Liver (tissue), 8 donors: ENCODE measurements at regions not wholly inside any gene's neighbourhood (a gene's known extent, or its start where the extent isn't known, plus 50 kb on each side); places are given as distances from the start of the nearest gene placed in this dataset.

Experiments used
- DNase-seq: peaks from one replicate; pipeline ENCODE4 v3.0.0-alpha.2; 2017; ENCODE audit warnings: low spot score
- H3K27ac ChIP-seq, 2 donors: one replicate each; pipeline ENCODE4 v1.7.0; 2013; ENCODE audit warnings: inconsistent platforms in 2 of 2, low read length in 2 of 2, control low read depth in 1 of 2, low read depth in 1 of 2, mild to moderate bottlenecking in 1 of 2
- H3K27me3 ChIP-seq, 4 donors: one replicate each; pipeline versions ENCODE4 v1.6.1 to v1.7.0; 2013; ENCODE audit warnings: low read length in 3 of 4, inconsistent platforms in 1 of 4, mild to moderate bottlenecking in 1 of 4, moderate library complexity in 1 of 4; ENCODE audit not compliant: control insufficient read depth in 4 of 4, insufficient read depth in 4 of 4
- H3K36me3 ChIP-seq, 4 donors: one replicate each; pipeline versions ENCODE4 v1.6.1 to v1.7.0; 2013; ENCODE audit warnings: low read length in 3 of 4, mild to moderate bottlenecking in 3 of 4, low read depth in 1 of 4, moderate library complexity in 1 of 4; ENCODE audit not compliant: control insufficient read depth in 4 of 4, insufficient read depth in 3 of 4
- H3K4me1 ChIP-seq, 4 donors: one replicate each; pipeline versions ENCODE4 v1.6.1 to v1.7.0; 2013; ENCODE audit warnings: low read length in 3 of 4, mild to moderate bottlenecking in 3 of 4, moderate library complexity in 1 of 4; ENCODE audit not compliant: control insufficient read depth in 4 of 4, insufficient read depth in 4 of 4
- H3K4me3 ChIP-seq, 3 donors: one replicate each; pipeline versions ENCODE4 v1.6.1 to v1.7.0; 2013; ENCODE audit warnings: low read length in 3 of 3, control low read depth in 1 of 3, low read depth in 1 of 3, mild to moderate bottlenecking in 1 of 3
- H3K9ac ChIP-seq, 2 donors: one replicate each; pipeline ENCODE4 v1.7.0; 2013; ENCODE audit warnings: low read length in 2 of 2, mild to moderate bottlenecking in 2 of 2, moderate library complexity in 2 of 2, control low read depth in 1 of 2, low read depth in 1 of 2
- H3K9me3 ChIP-seq, 4 donors: one replicate each; pipeline versions ENCODE4 v1.6.1 to v1.7.0; 2013; ENCODE audit warnings: low read length in 3 of 4; ENCODE audit not compliant: control insufficient read depth in 4 of 4
- EGR1 ChIP-seq, 2 donors: IDR thresholded peaks; 2 replicates each; pipeline ENCODE4 v1.6.1; 2016 to 2018; ENCODE audit warnings: antibody characterized with exemption in 2 of 2, low read depth in 2 of 2
- FOXA1 ChIP-seq: IDR thresholded peaks from 2 replicates; pipeline ENCODE4 v1.6.1; 2016; ENCODE audit warnings: antibody characterized with exemption
- FOXA2 ChIP-seq: IDR thresholded peaks from 2 replicates; pipeline ENCODE4 v1.6.1; 2016; ENCODE audit warnings: antibody characterized with exemption
- GABPA ChIP-seq, 2 donors: IDR thresholded peaks in 1 of 2; conservative IDR thresholded peaks in 1 of 2; 2 replicates each; pipeline ENCODE4 v1.6.1; 2016; ENCODE audit warnings: antibody characterized with exemption in 2 of 2, mild to moderate bottlenecking in 1 of 2, moderate library complexity in 1 of 2
- RAD21 ChIP-seq, 2 donors: IDR thresholded peaks; 2 replicates each; pipeline ENCODE4 v1.6.1; 2016; ENCODE audit warnings: antibody characterized with exemption in 2 of 2, mild to moderate bottlenecking in 2 of 2
- RXRA ChIP-seq, 2 donors: IDR thresholded peaks; 2 replicates each; pipeline ENCODE4 v1.6.1; 2017 to 2018; ENCODE audit warnings: antibody characterized with exemption in 2 of 2, mild to moderate bottlenecking in 1 of 2
- SP1 ChIP-seq: IDR thresholded peaks from 2 replicates; pipeline ENCODE4 v1.6.1; 2018; ENCODE audit warnings: antibody characterized with exemption, mild to moderate bottlenecking
- TAF1 ChIP-seq: conservative IDR thresholded peaks from 2 replicates; pipeline ENCODE4 v1.6.1; 2016; ENCODE audit warnings: antibody characterized with exemption, mild to moderate bottlenecking
- YY1 ChIP-seq: IDR thresholded peaks from 2 replicates; pipeline ENCODE4 v1.6.1; 2016; ENCODE audit warnings: antibody characterized with exemption, mild to moderate bottlenecking
- WGBS: extraction: QIAGEN DNeasy Blood & Tissue Kit; methylation state at CpG from one replicate; pipeline ENCODE4 v1.1.7; 2013; 5-methylcytosine and 5-hydroxymethylcytosine counted together
- TF ChIP-seq, protein P1 (sequence below): IDR thresholded peaks from 2 replicates; pipeline ENCODE4 v1.6.1; 2016; ENCODE audit warnings: antibody characterized with exemption
- TF ChIP-seq, protein P2 (sequence below): IDR thresholded peaks from 2 replicates; pipeline ENCODE4 v1.6.1; 2016; ENCODE audit warnings: antibody characterized with exemption
- TF ChIP-seq, protein P3 (sequence below): fragments of 150-350 bp; IDR thresholded peaks from 2 replicates; pipeline ENCODE4 v1.5.1; 2017; ENCODE audit warnings: improper control_type of control experiment, low read depth, low read length; ENCODE audit not compliant: missing input control
- TF ChIP-seq, protein P4 (sequence below): IDR thresholded peaks from 2 replicates; pipeline ENCODE4 v1.6.1; 2016; ENCODE audit warnings: antibody characterized with exemption
- donor health status: healthy.
- donor health status: healthy.
- donor health status: healthy.
- donor health status: healthy.
- donor health status: healthy.

DNA sequence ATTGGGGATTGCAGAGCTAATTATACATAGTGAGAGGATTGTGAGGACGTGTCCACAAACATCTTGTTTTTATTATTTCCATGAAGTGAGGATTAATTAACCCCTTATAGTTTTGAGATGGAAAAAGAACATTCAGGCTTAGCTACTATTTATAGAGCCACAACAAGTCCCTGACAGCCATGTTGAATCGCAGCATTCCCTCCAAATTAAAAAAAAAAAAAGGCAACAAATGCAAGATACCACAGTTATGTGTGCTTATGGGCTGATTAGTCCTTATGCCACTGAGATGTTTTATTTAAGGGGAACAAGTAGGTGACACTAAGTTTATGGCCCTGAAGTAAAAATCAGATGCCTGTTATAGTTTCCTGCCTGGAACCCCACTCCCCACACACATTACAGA lies 350.3 kb downstream of the GPAM start:
- TF ChIP-seq, protein P1, sequence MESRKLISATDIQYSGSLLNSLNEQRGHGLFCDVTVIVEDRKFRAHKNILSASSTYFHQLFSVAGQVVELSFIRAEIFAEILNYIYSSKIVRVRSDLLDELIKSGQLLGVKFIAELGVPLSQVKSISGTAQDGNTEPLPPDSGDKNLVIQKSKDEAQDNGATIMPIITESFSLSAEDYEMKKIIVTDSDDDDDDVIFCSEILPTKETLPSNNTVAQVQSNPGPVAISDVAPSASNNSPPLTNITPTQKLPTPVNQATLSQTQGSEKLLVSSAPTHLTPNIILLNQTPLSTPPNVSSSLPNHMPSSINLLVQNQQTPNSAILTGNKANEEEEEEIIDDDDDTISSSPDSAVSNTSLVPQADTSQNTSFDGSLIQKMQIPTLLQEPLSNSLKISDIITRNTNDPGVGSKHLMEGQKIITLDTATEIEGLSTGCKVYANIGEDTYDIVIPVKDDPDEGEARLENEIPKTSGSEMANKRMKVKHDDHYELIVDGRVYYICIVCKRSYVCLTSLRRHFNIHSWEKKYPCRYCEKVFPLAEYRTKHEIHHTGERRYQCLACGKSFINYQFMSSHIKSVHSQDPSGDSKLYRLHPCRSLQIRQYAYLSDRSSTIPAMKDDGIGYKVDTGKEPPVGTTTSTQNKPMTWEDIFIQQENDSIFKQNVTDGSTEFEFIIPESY = no peak
- TF ChIP-seq TAF1 = no peak
- no peak for TF ChIP-seq FOXA1
- Histone ChIP-seq H3K9me3 (no peaks in the 10 kb centered on the region), H3K9ac (no peak overlapping the region), H3K36me3 (no peaks in the 10 kb centered on the region), H3K27ac (no peak overlapping the region), H3K4me1 (no peaks in the 10 kb centered on the region), H3K27me3 (no peaks in the 10 kb centered on the region), H3K4me3 (no peak overlapping the region)
- DNase-seq = no peak
- 76% methylated on average over 2 of the region's 2 CpGs for WGBS

DNA sequence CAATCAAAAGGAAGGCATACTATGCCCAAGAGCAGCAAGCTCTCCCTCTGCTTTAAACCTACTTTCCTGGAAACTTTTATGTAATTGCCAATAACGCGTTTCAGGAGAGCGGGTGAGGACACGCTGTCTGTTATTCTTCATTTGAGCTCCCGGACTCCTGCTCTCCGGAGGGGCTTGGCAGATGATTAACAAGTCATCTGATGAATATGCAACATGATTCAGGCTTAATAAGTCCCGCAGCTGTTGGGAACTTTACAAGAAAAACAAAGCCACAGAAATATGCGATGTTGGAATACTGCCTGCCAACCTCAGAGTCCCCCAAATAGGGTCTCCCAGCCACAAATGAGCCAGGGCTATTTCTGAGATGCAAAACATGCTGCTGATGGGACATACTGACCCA lies 348.0 kb downstream of the GPAM start:
- H3K36me3 ChIP-seq = no peaks in the 10 kb centered on the region
- TF ChIP-seq FOXA2 = no peak
- TF ChIP-seq RAD21 (IDR thresholded peaks at IDR 0.05) = no peak
- TF ChIP-seq, protein P2, sequence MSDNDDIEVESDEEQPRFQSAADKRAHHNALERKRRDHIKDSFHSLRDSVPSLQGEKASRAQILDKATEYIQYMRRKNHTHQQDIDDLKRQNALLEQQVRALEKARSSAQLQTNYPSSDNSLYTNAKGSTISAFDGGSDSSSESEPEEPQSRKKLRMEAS = no peak
- TF ChIP-seq, protein P1 = no peak
- TF ChIP-seq YY1 = no peak
- no peak for TF ChIP-seq GABPA (IDR thresholded peaks at IDR 0.05 in 1 of 2, conservative IDR thresholded peaks at IDR 0.05 in 1 of 2)
- no peak for TF ChIP-seq EGR1 (IDR thresholded peaks at IDR 0.05; ENCODE audit: low read depth in 2 of 2)
- TF ChIP-seq, protein P3, sequence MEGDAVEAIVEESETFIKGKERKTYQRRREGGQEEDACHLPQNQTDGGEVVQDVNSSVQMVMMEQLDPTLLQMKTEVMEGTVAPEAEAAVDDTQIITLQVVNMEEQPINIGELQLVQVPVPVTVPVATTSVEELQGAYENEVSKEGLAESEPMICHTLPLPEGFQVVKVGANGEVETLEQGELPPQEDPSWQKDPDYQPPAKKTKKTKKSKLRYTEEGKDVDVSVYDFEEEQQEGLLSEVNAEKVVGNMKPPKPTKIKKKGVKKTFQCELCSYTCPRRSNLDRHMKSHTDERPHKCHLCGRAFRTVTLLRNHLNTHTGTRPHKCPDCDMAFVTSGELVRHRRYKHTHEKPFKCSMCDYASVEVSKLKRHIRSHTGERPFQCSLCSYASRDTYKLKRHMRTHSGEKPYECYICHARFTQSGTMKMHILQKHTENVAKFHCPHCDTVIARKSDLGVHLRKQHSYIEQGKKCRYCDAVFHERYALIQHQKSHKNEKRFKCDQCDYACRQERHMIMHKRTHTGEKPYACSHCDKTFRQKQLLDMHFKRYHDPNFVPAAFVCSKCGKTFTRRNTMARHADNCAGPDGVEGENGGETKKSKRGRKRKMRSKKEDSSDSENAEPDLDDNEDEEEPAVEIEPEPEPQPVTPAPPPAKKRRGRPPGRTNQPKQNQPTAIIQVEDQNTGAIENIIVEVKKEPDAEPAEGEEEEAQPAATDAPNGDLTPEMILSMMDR = no peak
- no peak overlapping the region for H3K9ac ChIP-seq
- H3K4me1 ChIP-seq = no peaks in the 10 kb centered on the region
- H3K27me3 ChIP-seq = no peaks in the 10 kb centered on the region
- no peak overlapping the region for H3K27ac ChIP-seq
- no peaks in the 10 kb centered on the region for H3K9me3 ChIP-seq
- H3K4me3 ChIP-seq = no peak overlapping the region
- DNase-seq = no peak
- 62% methylated on average over 8 of the region's 8 CpGs for WGBS

DNA sequence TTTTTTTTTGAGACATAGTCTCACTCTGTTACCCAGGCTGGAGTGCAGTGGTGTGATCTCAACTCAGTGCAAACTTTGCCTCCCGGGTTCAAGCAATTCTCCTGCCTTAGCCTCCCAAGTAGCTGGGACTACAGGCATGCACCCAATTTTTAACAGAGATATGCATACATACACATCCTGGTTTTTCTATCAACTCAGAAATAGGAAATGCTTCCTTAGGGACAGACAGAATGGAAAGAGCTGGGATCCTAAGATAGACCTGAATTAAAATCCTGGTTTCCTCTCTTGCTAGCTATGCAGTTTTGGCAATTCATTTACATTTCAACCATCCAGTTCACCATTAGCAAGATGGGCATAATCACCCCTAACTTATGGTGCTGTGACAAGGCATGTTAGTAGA lies 347.5 kb downstream of the GPAM start:
- H3K9ac ChIP-seq = no peak overlapping the region
- no peaks in the 10 kb centered on the region for H3K27me3 ChIP-seq
- no peaks in the 10 kb centered on the region for H3K9me3 ChIP-seq
- no peak for TF ChIP-seq TAF1
- TF ChIP-seq SP1 = no peak
- TF ChIP-seq RXRA (IDR thresholded peaks at IDR 0.05) = no peak
- TF ChIP-seq, protein P4, sequence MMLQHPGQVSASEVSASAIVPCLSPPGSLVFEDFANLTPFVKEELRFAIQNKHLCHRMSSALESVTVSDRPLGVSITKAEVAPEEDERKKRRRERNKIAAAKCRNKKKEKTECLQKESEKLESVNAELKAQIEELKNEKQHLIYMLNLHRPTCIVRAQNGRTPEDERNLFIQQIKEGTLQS = no peak
- no peak for DNase-seq
- no peak overlapping the region for H3K4me3 ChIP-seq
- H3K27ac ChIP-seq = no peak overlapping the region
- H3K4me1 ChIP-seq = no peaks in the 10 kb centered on the region
- 72% methylated on average over 1 of the region's 1 CpG for WGBS
- no peaks in the 10 kb centered on the region for H3K36me3 ChIP-seq
